Heart right ventricle (tissue), 16 donors: ENCODE measurements at regions not wholly inside any gene's neighbourhood (a gene's known extent, or its start where the extent isn't known, plus 50 kb on each side); places are given as distances from the start of the nearest gene placed in this dataset.
"Not testable (repeated sequence)": the region's sequence is repeated elsewhere in the genome, so short reads cannot be mapped to it uniquely, and the experiment has no call there.

Source experiments
- ATAC-seq, 8 donors: fragments of 200-7000 bp; cut with Tn5 transposase; one replicate each; pipeline ENCODE4 v1.9.1; 2020; ENCODE audit warnings: mild to moderate bottlenecking in 8 of 8, moderate library complexity in 8 of 8, moderate number of reproducible peaks in 1 of 8
- DNase-seq, 2 donors: peaks; one replicate each; pipeline ENCODE4 v3.0.0-alpha.2; 2020
- H3K27ac ChIP-seq, 10 donors: fragments of 200-600 bp; sonication (generic) in 2 of 10; one replicate each; pipeline versions ENCODE4 v1.5.0 to v1.8.0; 2020 to 2022; ENCODE audit warnings: mild to moderate bottlenecking in 3 of 10
- H3K27me3 ChIP-seq, 7 donors: fragments of 200-600 bp; one replicate each; pipeline ENCODE4 v1.8.0; 2021 to 2022; ENCODE audit warnings: mild to moderate bottlenecking in 2 of 7
- H3K36me3 ChIP-seq, 9 donors: fragments of 200-600 bp; sonication (generic) in 1 of 9; one replicate each; pipeline versions ENCODE4 v1.5.0 to v1.8.0; 2020 to 2022; ENCODE audit warnings: mild to moderate bottlenecking in 2 of 9
- H3K4me1 ChIP-seq, 9 donors: fragments of 200-600 bp; sonication (generic) in 1 of 9; one replicate each; pipeline versions ENCODE4 v1.5.0 to v1.8.0; 2020 to 2022; ENCODE audit warnings: mild to moderate bottlenecking in 4 of 9
- H3K4me3 ChIP-seq, 10 donors: fragments of 200-600 bp; sonication (generic) in 2 of 10; one replicate each; pipeline versions ENCODE4 v1.5.0 to v1.8.0; 2020 to 2022; ENCODE audit warnings: mild to moderate bottlenecking in 7 of 10, moderate library complexity in 2 of 10
- H3K9me3 ChIP-seq, 11 donors: fragments of 200-600 bp in 10 of 11; sonication (generic) in 2 of 11; one replicate each; pipeline versions ENCODE4 v1.5.0 to v1.8.0; 2013 to 2022; ENCODE audit warnings: mild to moderate bottlenecking in 2 of 11, control low read depth in 1 of 11, moderate library complexity in 1 of 11
- WGBS, 2 donors: extraction: QIAGEN DNeasy Blood & Tissue Kit; methylation state at CpG; one replicate each; pipeline ENCODE4 v1.1.7; 2013; ENCODE audit warnings: inconsistent platforms in 1 of 2; 5-methylcytosine and 5-hydroxymethylcytosine counted together
- intact Hi-C, 10 donors: fragments of 100-400 bp; cut with DNase I; formaldehyde crosslinking; loops; one replicate each; pipeline versions ENCODE4 v1.11.1 to v1.14.2; 2022
- TF ChIP-seq, protein P1 (sequence below), 9 donors: fragments of 200-600 bp; sonication (generic) in 2 of 9; IDR thresholded peaks; one replicate each; pipeline versions ENCODE4 v1.5.0 to v1.8.0; 2021 to 2022; ENCODE audit warnings: antibody characterized with exemption in 9 of 9, mild to moderate bottlenecking in 5 of 9, moderate library complexity in 1 of 9
- donor health status: Arrhythmogenic right ventricular cardiomyopathy.
- donor health status: ischemic (EF 13 %, LVEDD 7.1; RV severe dilation, severe dysfunction).
- donor health status: healthy with polysubstance abuse.
- donor health status: DM: no; HTN: yes; CAD: no.
- donor health status: DM: no; HTN: no; CAD: no.
- donor health status: ischemic (EF 25% LVEDD 6.9; RV normal size, moderate dysfunction).
- donor health status: ischemic (EF 25% LVEDD 5.7; RV mildly dilated, moderate dysfunction).
- donor health status: healthy.
- donor health status: DM: yes; HTN: yes; CAD: no.
- donor health status: Ischemic cardiomyopathy.
- donor health status: ischemic (EF 35%, LVEDD 5.7; RV mildly dilated, moderate dysfunction).
- donor health status: nonischemic (EF 11% LVEDD 7.7; RV severe dilation, severe dysfunction).
- donor health status: DM: yes; HTN: yes; CAD: no.
- donor health status: PGD.
- donor health status: ischemic (EF 29% LVEDD 5.4; RV normal size, mild dysfunction).
- donor health status: nonischemic (EF 23%, LVEDD 6.1; RV moderate dilation, normal function).

DNA sequence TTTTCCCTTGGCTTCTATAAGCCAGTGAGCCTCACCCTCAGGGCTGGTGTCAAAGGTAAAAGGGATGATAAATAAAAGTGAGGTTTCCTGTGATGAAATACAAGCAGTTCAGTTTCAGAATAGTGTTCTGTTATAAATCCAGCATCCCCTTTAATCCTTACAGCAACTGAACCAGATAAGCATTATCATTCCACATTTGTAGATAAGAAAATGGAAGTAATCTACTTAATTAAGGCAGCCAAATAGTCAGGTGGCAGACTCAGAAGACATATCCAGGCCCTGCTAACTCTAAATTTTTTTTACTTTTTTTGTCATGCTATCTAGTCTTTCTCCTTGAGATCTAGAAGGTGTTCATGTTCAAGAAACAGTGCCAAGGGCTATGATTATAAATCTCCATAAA is 99.4 kb upstream of the SOX21 start:
- ATAC-seq, result no peak
- no peaks in the 10 kb centered on the region for H3K27me3 ChIP-seq

DNA sequence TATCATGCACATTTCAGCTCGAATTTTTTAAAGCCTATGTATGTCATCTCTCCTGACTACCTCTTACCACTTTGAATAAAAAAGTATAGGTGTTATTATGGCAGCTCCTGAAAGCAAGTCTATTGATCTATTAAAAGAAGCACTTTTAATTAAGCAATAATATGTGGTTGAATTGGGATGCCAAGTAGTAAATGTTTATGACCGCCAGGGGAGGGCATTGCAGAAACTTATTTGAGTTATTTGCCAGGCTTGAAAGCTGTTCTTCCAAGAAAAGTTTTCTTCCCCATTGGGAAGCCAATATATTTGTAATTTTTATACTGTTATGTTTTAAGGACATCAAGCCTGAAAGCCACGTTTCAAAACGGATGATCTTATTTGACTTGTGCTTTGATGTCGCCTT is 88.1 kb upstream of the SOX21 start:
- Histone ChIP-seq H3K4me3 (no peak overlapping the region), H3K4me1 (no peaks in the 10 kb centered on the region), H3K27me3 (peaks cover 0 to 5% (median 0%) of the 10 kb centered on the region in 7 donors), H3K9me3 (no peaks in the 10 kb centered on the region), H3K36me3 (no peaks in the 10 kb centered on the region), H3K27ac (no peak overlapping the region)
- intact Hi-C loops, result no loop called here
- TF ChIP-seq, protein P1, sequence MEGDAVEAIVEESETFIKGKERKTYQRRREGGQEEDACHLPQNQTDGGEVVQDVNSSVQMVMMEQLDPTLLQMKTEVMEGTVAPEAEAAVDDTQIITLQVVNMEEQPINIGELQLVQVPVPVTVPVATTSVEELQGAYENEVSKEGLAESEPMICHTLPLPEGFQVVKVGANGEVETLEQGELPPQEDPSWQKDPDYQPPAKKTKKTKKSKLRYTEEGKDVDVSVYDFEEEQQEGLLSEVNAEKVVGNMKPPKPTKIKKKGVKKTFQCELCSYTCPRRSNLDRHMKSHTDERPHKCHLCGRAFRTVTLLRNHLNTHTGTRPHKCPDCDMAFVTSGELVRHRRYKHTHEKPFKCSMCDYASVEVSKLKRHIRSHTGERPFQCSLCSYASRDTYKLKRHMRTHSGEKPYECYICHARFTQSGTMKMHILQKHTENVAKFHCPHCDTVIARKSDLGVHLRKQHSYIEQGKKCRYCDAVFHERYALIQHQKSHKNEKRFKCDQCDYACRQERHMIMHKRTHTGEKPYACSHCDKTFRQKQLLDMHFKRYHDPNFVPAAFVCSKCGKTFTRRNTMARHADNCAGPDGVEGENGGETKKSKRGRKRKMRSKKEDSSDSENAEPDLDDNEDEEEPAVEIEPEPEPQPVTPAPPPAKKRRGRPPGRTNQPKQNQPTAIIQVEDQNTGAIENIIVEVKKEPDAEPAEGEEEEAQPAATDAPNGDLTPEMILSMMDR (IDR thresholded peaks at IDR 0.05), result no peak
- no peak for ATAC-seq
- WGBS, 2 donors, result 75 to 86% methylated on average over 5 of the region's 5 CpGs
- DNase-seq, result no peak

More for the DNA sequence above, 99.4 kb upstream of the SOX21 start:
- TF ChIP-seq, protein P1 (IDR thresholded peaks at IDR 0.05), result no peak
- no peaks in the 10 kb centered on the region for H3K36me3 ChIP-seq
- intact Hi-C loops, result no loop called here
- no peaks in the 10 kb centered on the region for H3K4me1 ChIP-seq
- H3K9me3 ChIP-seq, result no peaks in the 10 kb centered on the region
- H3K27ac ChIP-seq, result no peak overlapping the region
- no peak overlapping the region for H3K4me3 ChIP-seq
- no peak for DNase-seq

DNA sequence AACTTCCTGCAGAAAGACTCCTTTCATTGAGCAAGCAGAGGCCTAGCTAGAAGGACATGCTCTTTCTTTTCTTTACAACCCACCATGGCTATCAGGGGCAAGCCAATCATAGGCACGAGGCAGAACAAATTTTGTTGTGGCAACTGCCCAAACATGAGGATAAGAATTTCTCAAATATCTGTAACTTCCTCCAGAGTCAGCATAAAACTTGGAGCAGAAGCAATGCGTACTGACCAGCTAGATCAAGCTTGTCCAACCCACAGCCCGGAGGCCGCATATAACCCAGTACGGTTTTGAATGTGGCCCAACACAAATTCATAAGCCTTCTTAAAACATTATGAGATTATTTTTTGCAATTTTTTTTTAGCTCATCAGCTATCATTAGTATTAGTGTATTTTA is 87.0 kb upstream of the SOX21 start:
- Histone ChIP-seq H3K4me1 (no peaks in the 10 kb centered on the region), H3K4me3 (no peak overlapping the region), H3K27me3 (peaks cover 0 to 5% (median 0%) of the 10 kb centered on the region in 7 donors), H3K27ac (no peak overlapping the region), H3K9me3 (no peaks in the 10 kb centered on the region), H3K36me3 (no peaks in the 10 kb centered on the region)
- TF ChIP-seq, protein P1 (IDR thresholded peaks at IDR 0.05), result no peak
- WGBS, 2 donors, result 75% methylated on average over 5 of the region's 5 CpGs
- intact Hi-C loops, result no loop called here
- ATAC-seq (no peak), DNase-seq (no peak)

DNA sequence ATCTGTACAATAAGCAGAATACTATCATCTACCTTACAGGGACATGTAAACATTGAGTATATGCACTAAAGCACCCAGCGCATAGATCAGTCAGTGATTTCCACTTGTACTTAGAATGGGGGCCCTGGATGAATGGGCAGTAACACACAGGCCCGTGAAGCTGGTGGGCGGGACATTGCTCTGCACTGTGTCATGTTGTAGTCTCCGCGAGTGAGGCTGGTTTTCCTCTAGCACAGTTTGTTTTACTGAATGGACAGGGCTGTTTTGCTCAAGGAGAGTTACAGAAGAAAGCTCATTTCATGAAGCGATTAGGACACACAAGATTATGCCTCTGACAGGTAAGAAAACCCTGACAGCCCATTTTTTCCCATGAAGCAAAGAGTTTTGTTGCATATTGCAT is 86.4 kb upstream of the SOX21 start:
- no peak for DNase-seq
- intact Hi-C loops, result no loop called here
- Histone ChIP-seq H3K9me3 (no peaks in the 10 kb centered on the region), H3K4me3 (no peak overlapping the region), H3K27ac (no peak overlapping the region), H3K27me3 (peaks cover 0 to 4% (median 0%) of the 10 kb centered on the region in 7 donors), H3K4me1 (no peaks in the 10 kb centered on the region), H3K36me3 (no peaks in the 10 kb centered on the region)
- no peak for ATAC-seq
- TF ChIP-seq, protein P1 (IDR thresholded peaks at IDR 0.05), result no peak
- WGBS, 2 donors, result 76 to 79% methylated on average over 6 of the region's 6 CpGs

DNA sequence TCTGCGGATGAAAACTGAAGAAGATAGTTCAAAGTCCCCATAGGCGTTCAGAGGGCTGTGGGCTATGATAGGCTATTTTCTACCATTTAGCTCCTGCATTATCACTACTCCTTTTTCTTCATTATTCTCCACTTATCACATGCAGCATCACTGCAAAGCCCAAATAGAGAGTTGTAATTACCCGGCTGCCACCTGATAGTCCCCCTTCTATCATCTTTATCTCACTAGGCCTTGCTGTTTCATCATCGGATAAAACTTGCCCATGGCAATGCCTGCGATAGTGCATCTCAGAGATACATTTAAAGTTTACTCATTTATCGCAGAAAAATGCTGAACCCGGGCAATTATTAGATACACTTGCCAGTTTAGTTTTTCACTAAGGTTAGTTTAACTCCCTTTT is 82.9 kb upstream of the SOX21 start:
- DNase-seq (no peak), ATAC-seq (no peak)
- H3K4me1 ChIP-seq, result no peaks in the 10 kb centered on the region
- no peaks in the 10 kb centered on the region for H3K36me3 ChIP-seq
- no peak overlapping the region for H3K4me3 ChIP-seq
- H3K27me3 ChIP-seq, result no peaks in the 10 kb centered on the region
- no peak overlapping the region for H3K27ac ChIP-seq
- intact Hi-C loops, result no loop called here
- TF ChIP-seq, protein P1 (IDR thresholded peaks at IDR 0.05), result no peak
- WGBS, 2 donors, result 81 to 82% methylated on average over 7 of the region's 7 CpGs
- no peaks in the 10 kb centered on the region for H3K9me3 ChIP-seq

DNA sequence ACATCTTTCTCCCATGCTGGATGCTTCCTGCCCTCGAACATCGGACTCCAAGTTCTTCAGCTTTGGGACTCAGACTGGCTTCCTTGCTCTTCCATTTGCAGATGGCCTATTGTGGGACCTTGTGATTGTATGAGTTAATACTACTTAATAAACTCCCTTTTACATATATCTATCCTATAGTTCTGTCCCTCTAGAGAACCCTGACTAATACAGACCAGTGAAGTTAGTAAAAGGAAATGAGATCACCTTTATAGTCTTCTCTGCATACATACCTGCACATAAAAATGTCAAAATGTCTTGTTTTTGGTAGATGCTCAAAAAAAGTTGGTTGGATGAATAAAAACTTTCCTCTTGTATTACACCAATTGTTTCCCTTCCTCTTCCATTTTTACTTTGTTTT is 73.9 kb upstream of the SOX21 start:
- intact Hi-C loops, result not testable (repeated sequence)
- WGBS, 2 donors, result 67 to 94% methylated on average over 2 of the region's 2 CpGs

More for the DNA sequence above, 73.9 kb upstream of the SOX21 start:
- not testable (repeated sequence) for H3K4me3 ChIP-seq, ATAC-seq, H3K4me1 ChIP-seq, H3K36me3 ChIP-seq, H3K27ac ChIP-seq, H3K27me3 ChIP-seq, DNase-seq
- peaks cover 0 to 18% (median 0%) of the 10 kb centered on the region in 11 donors for H3K9me3 ChIP-seq
